H1 (cell line): ENCODE measurements at regions not wholly inside any gene's neighbourhood (a gene's known extent, or its start where the extent isn't known, plus 50 kb on each side); places are given as distances from the start of the nearest gene placed in this dataset.

Source experiments
- CTCF ChIA-PET: fragments of 300-600 bp; sonication (Branson Sonifier 250); formaldehyde crosslinking; loops from one replicate; lab custom pipeline; 2021; ENCODE audit not compliant: partially characterized antibody; lab: Charles Lee
- POLR2A ChIA-PET: fragments of 300-600 bp; sonication (Branson Sonifier 250); formaldehyde crosslinking; loops from one replicate; lab custom pipeline; 2021; ENCODE audit warnings: inconsistent platforms; ENCODE audit not compliant: partially characterized antibody; lab: Charles Lee
- DNase-seq, 2 experiments: peaks; one replicate each; pipeline versions ENCODE4 v3.0.0 to v3.0.0-alpha.2; 2010 to 2022; ENCODE audit warnings: low spot score in 2 of 2, low read depth in 1 of 2, mixed read lengths in 1 of 2
- FAIRE-seq: peaks from 2 replicates; lab custom pipeline; 2011; peaks lifted over from hg19 to GRCh38; lab: Jason Lieb, UNC
- H2AFZ ChIP-seq: 2 replicates; pipeline ENCODE4 v1.8.1; 2012; ENCODE audit warnings: low read length, inconsistent platforms
- H2AK5ac ChIP-seq: 2 replicates; pipeline ENCODE4 v1.6.1; 2013; ENCODE audit warnings: low read depth, low read length
- H2BK120ac ChIP-seq: replicated peaks from 2 replicates; pipeline ENCODE3; 2013; ENCODE audit warnings: low read depth, low read length, inconsistent platforms
- H2BK12ac ChIP-seq: 2 replicates; pipeline ENCODE4 v1.6.1; 2013; ENCODE audit warnings: low read depth, low read length
- H2BK15ac ChIP-seq: 2 replicates; pipeline ENCODE4 v1.6.1; 2013; ENCODE audit warnings: low read length
- H2BK20ac ChIP-seq: 2 replicates; pipeline ENCODE4 v1.6.1; 2013; ENCODE audit warnings: low read length
- H2BK5ac ChIP-seq: 2 replicates; pipeline ENCODE4 v1.6.1; 2013; ENCODE audit warnings: low read depth, low read length
- H3K14ac ChIP-seq: 2 replicates; pipeline ENCODE4 v1.6.1; 2013; ENCODE audit warnings: inconsistent platforms; ENCODE audit not compliant: insufficient read length
- H3K18ac ChIP-seq: 2 replicates; pipeline ENCODE4 v1.6.1; 2013; ENCODE audit warnings: low read length; ENCODE audit errors: extremely low read depth
- H3K23ac ChIP-seq: 2 replicates; pipeline ENCODE4 v1.6.1; 2013; ENCODE audit warnings: inconsistent platforms; ENCODE audit not compliant: insufficient read length
- H3K23me2 ChIP-seq: 2 replicates; pipeline ENCODE4 v1.6.1; 2013; ENCODE audit warnings: low read depth, low read length
- H3K27ac ChIP-seq: 2 replicates; pipeline ENCODE4 v1.6.1; 2011; ENCODE audit warnings: low read depth, low read length, inconsistent platforms
- H3K27me3 ChIP-seq, 4 experiments: replicated peaks in 1 of 4; 1 replicate in 1 of 4; 2 replicates in 3 of 4; pipeline versions ENCODE4 v1.6.1 to v1.8.1; 2011 to 2013; ENCODE audit warnings: low read length in 3 of 4, mild to moderate bottlenecking in 3 of 4, inconsistent platforms in 2 of 4, mixed read lengths in 2 of 4, moderate library complexity in 1 of 4; ENCODE audit not compliant: control insufficient read depth in 3 of 4, insufficient read depth in 3 of 4; ENCODE audit errors: extremely low read depth in 1 of 4
- H3K36me3 ChIP-seq, 4 experiments: 2 replicates each; pipeline versions ENCODE4 v1.6.1 to v1.8.1; 2011 to 2013; ENCODE audit warnings: mild to moderate bottlenecking in 4 of 4, low read length in 3 of 4, moderate library complexity in 2 of 4, control low read depth in 1 of 4, inconsistent platforms in 1 of 4; ENCODE audit not compliant: insufficient read depth in 4 of 4, control insufficient read depth in 2 of 4
- H3K4ac ChIP-seq: replicated peaks from 2 replicates; pipeline ENCODE3; 2013; ENCODE audit warnings: low read length, low read depth, mixed read lengths, inconsistent platforms; ENCODE audit not compliant: insufficient read length
- H3K4me1 ChIP-seq, 4 experiments: replicated peaks in 1 of 4; 1 replicate in 1 of 4; 2 replicates in 3 of 4; pipeline versions ENCODE4 v1.6.1 to v1.8.1; 2011 to 2013; ENCODE audit warnings: low read length in 3 of 4, inconsistent platforms in 2 of 4, mixed read lengths in 1 of 4; ENCODE audit not compliant: insufficient read depth in 4 of 4, control insufficient read depth in 3 of 4
- H3K4me2 ChIP-seq, 2 experiments: 2 replicates each; pipeline versions ENCODE4 v1.6.1 to v1.8.1; 2011 to 2013; ENCODE audit warnings: low read depth in 2 of 2, low read length in 2 of 2, control low read depth in 1 of 2, inconsistent platforms in 1 of 2, mild to moderate bottlenecking in 1 of 2; ENCODE audit not compliant: insufficient read depth in 1 of 2
- H3K4me3 ChIP-seq, 4 experiments: fragments of 200-600, 300-600 bp in 1 of 4; sonication (generic), shearing (Covaris generic), sonication (Bioruptor Twin) in 1 of 4; 2 replicates each; pipeline versions ENCODE4 v1.5.1 to v1.8.1; 2011 to 2016; ENCODE audit warnings: low read length in 4 of 4, low read depth in 3 of 4, control low read depth in 2 of 4, inconsistent platforms in 2 of 4, mild to moderate bottlenecking in 2 of 4, mixed read lengths in 1 of 4, moderate library complexity in 1 of 4; ENCODE audit not compliant: insufficient read depth in 2 of 4; ENCODE audit errors: extremely low read depth in 1 of 4
- H3K56ac ChIP-seq: replicated peaks from 2 replicates; pipeline ENCODE3; 2013; ENCODE audit warnings: low read depth, mild to moderate bottlenecking, mixed read lengths, low read length, inconsistent platforms; ENCODE audit not compliant: insufficient read length
- H3K79me1 ChIP-seq: 2 replicates; pipeline ENCODE4 v1.6.1; 2013; ENCODE audit warnings: low read depth, low read length, control low read depth
- H3K79me2 ChIP-seq, 2 experiments: 2 replicates each; pipeline versions ENCODE4 v1.6.1 to v1.8.1; 2012 to 2013; ENCODE audit warnings: low read length in 2 of 2, mild to moderate bottlenecking in 2 of 2, inconsistent platforms in 1 of 2; ENCODE audit not compliant: insufficient read depth in 2 of 2, control insufficient read depth in 1 of 2
- H3K9ac ChIP-seq, 4 experiments: replicated peaks in 1 of 4; 1 replicate in 1 of 4; 2 replicates in 3 of 4; pipeline versions ENCODE4 v1.6.1 to v1.8.1; 2011 to 2013; ENCODE audit warnings: low read depth in 3 of 4, low read length in 3 of 4, control low read depth in 2 of 4, mild to moderate bottlenecking in 2 of 4, moderate library complexity in 2 of 4, inconsistent platforms in 1 of 4; ENCODE audit errors: extremely low read depth in 1 of 4
- H3K9me3 ChIP-seq, 2 experiments: 2 replicates each; pipeline versions ENCODE4 v1.6.1 to v1.8.1; 2012 to 2013; ENCODE audit warnings: mild to moderate bottlenecking in 2 of 2, moderate library complexity in 2 of 2, control low read depth in 1 of 2, inconsistent platforms in 1 of 2, low read depth in 1 of 2, low read length in 1 of 2, mixed read lengths in 1 of 2; ENCODE audit not compliant: insufficient read depth in 2 of 2
- H4K20me1 ChIP-seq, 2 experiments: replicated peaks in 1 of 2; 2 replicates each; pipeline versions ENCODE3 to v1.8.1; 2011 to 2013; ENCODE audit warnings: inconsistent platforms in 2 of 2, low read length in 2 of 2, mild to moderate bottlenecking in 1 of 2; ENCODE audit not compliant: insufficient read depth in 2 of 2, control insufficient read depth in 1 of 2
- H4K5ac ChIP-seq: 2 replicates; pipeline ENCODE4 v1.6.1; 2013; ENCODE audit warnings: low read length, low read depth, mixed read lengths, inconsistent platforms; ENCODE audit not compliant: insufficient read length
- H4K8ac ChIP-seq: 2 replicates; pipeline ENCODE4 v1.8.0; 2013; ENCODE audit warnings: mild to moderate bottlenecking, moderate library complexity, low read length, inconsistent platforms; ENCODE audit not compliant: insufficient read depth; ENCODE audit errors: extremely low read depth
- H4K91ac ChIP-seq: replicated peaks from 2 replicates; pipeline ENCODE3; 2013; ENCODE audit warnings: low read length, mixed read lengths, inconsistent platforms; ENCODE audit not compliant: insufficient read length
- GTF2F1 ChIP-seq: IDR thresholded peaks from 2 replicates; pipeline ENCODE4 v1.6.1; 2012; ENCODE audit warnings: low read depth, low read length, improper control_type of control experiment, borderline replicate concordance
- KDM1A ChIP-seq: fragments of 200-600, 300-600 bp; sonication (generic); IDR thresholded peaks from 2 replicates; pipeline ENCODE4 v1.7.1; 2016; ENCODE audit warnings: mild to moderate bottlenecking, low read length, borderline replicate concordance
- NANOG ChIP-seq: IDR thresholded peaks from 2 replicates; pipeline ENCODE4 v1.6.1; 2011; ENCODE audit warnings: low read length, low read depth, mild to moderate bottlenecking, inconsistent platforms; ENCODE audit not compliant: insufficient read depth, poor library complexity, severe bottlenecking
- SAP30 ChIP-seq: fragments of 300-600 bp; sonication (generic); IDR thresholded peaks from 2 replicates; pipeline ENCODE4 v1.7.1; 2012; ENCODE audit warnings: low read length, moderate library complexity, mild to moderate bottlenecking, inconsistent platforms; ENCODE audit not compliant: insufficient read depth, insufficient replicate concordance
- TAF7 ChIP-seq: optimal IDR thresholded peaks from 2 replicates; pipeline ENCODE3; 2011; ENCODE audit warnings: low read depth, mild to moderate bottlenecking, inconsistent platforms, low read length, moderate library complexity, borderline replicate concordance
- WGBS, 2 experiments: shearing (Covaris generic) in 1 of 2; methylation state at CpG; one replicate each; pipeline versions ENCODE4 v1.1.6 to v1.1.7; 2013 to 2015; ENCODE audit warnings: low lambda C conversion rate in 2 of 2, mixed read lengths in 2 of 2, inconsistent platforms in 1 of 2, low coverage in 1 of 2, missing lambda C conversion rate in 1 of 2; ENCODE audit not compliant: insufficient replicate concordance in 2 of 2, insufficient coverage in 1 of 2, insufficient read length in 1 of 2; ENCODE audit errors: extremely low coverage in 1 of 2, missing lambda C conversion rate in 1 of 2; 5-methylcytosine and 5-hydroxymethylcytosine counted together

DNA sequence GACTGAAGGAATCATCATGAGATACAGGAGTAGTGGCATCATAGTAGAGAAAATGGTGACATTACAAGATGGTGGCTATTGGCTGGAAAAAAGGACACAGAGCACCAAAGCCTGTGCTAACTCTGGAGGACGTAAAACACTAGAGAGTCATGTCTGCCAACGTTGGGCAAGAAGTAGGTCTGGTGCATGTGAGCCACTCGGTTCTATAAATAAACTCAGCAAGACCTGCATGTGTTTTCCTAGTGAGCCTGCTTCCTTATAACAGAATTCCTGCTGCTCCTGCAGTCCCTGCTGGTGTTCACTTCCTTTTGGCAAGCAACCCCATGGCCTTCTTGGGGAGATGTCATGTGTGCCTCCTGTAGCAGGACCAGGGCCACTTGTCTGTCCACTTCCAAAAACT lies 325.2 kb downstream of the OSR1 start:
- H3K9me3 ChIP-seq, result no peaks in the 10 kb centered on the region; a peak in 1 of 4 replicates
- H3K79me2 ChIP-seq, result no peaks in the 10 kb centered on the region
- H4K8ac ChIP-seq, result no peak overlapping the region
- ChIA-PET POLR2A (no interaction called here), CTCF (no interaction called here)
- H3K4me2 ChIP-seq, result no peak overlapping the region
- DNase-seq (no peak), FAIRE-seq (no peak)
- no peak overlapping the region for H3K4me3 ChIP-seq
- no peak overlapping the region for H3K14ac ChIP-seq
- no peaks in the 10 kb centered on the region for H3K27me3 ChIP-seq
- H2BK15ac ChIP-seq, result no peak overlapping the region
- H3K79me1 ChIP-seq, result no peaks in the 10 kb centered on the region
- H2BK12ac ChIP-seq, result no peak overlapping the region
- no peak overlapping the region for H2BK20ac ChIP-seq
- no peak overlapping the region for H2AFZ ChIP-seq
- no peak overlapping the region for H3K18ac ChIP-seq
- H3K56ac ChIP-seq, result no peak overlapping the region
- no peak overlapping the region for H3K9ac ChIP-seq
- H3K4ac ChIP-seq, result no peak overlapping the region
- WGBS, 2 experiments, result 83% methylated on average over 3 of the region's 3 CpGs; no CpG with 5 or more reads in 1 of the 2 experiments
- H4K5ac ChIP-seq, result no peak overlapping the region
- TF ChIP-seq TAF7, result no peak
- TF ChIP-seq GTF2F1, result no peak
- TF ChIP-seq NANOG, result no peak
- TF ChIP-seq KDM1A, result no peak
- TF ChIP-seq SAP30, result no peak
- no peaks in the 10 kb centered on the region for H4K20me1 ChIP-seq
- H2AK5ac ChIP-seq, result no peak overlapping the region
- no peak overlapping the region for H3K27ac ChIP-seq
- no peak overlapping the region for H3K23ac ChIP-seq
- no peak overlapping the region for H2BK120ac ChIP-seq
- no peaks in the 10 kb centered on the region for H3K23me2 ChIP-seq
- H2BK5ac ChIP-seq, result no peak overlapping the region
- H4K91ac ChIP-seq, result no peak overlapping the region
- H3K4me1 ChIP-seq, result no peaks in the 10 kb centered on the region; a peak in 2 of 7 replicates
- no peaks in the 10 kb centered on the region for H3K36me3 ChIP-seq
